A673 (cell line): ENCODE measurements at regions not wholly inside any gene's neighbourhood (a gene's known extent, or its start where the extent isn't known, plus 50 kb on each side); places are given as distances from the start of the nearest gene placed in this dataset.

Experiments
- BruUV-seq: library from RNA; stranded (reverse); fragments of 400-500 nt; replicated peaks from 2 replicates; lab custom pipeline; 2021; lab: Mats Ljungman, UMichigan
- CTCF ChIA-PET: fragments of 300-600 bp; sonication (Branson Sonifier 250); formaldehyde crosslinking; loops from one replicate; lab custom pipeline; 2022; ENCODE audit warnings: antibody characterized with exemption; lab: Charles Lee
- POLR2A ChIA-PET: fragments of 300-600 bp; sonication (Branson Sonifier 250); formaldehyde crosslinking; loops from one replicate; lab custom pipeline; 2022; ENCODE audit warnings: antibody characterized with exemption; ENCODE audit not compliant: low non-redundant PET; lab: Charles Lee
- DNase-seq: peaks from one replicate; pipeline ENCODE4 v3.0.0-alpha.2; 2015; ENCODE audit warnings: low spot score
- H3K27ac ChIP-seq: fragments of 200-600 bp; sonication (generic); 2 replicates; pipeline ENCODE4 v1.5.1; 2016; ENCODE audit warnings: mixed run types, low read depth, mild to moderate bottlenecking, mixed read lengths, antibody characterized with exemption, low read length; ENCODE audit not compliant: poor library complexity, severe bottlenecking
- H3K27me3 ChIP-seq: fragments of 200-600 bp; sonication (generic); replicated peaks from 2 replicates; pipeline ENCODE4 v1.6.1; 2017; ENCODE audit warnings: mixed run types, low read depth, mild to moderate bottlenecking, mixed read lengths, antibody characterized with exemption, low read length; ENCODE audit not compliant: insufficient read depth, poor library complexity
- H3K36me3 ChIP-seq: fragments of 200-600 bp; sonication (generic); 2 replicates; pipeline ENCODE4 v1.6.1; 2016; ENCODE audit warnings: mixed run types, mild to moderate bottlenecking, mixed read lengths, antibody characterized with exemption, low read length; ENCODE audit not compliant: insufficient read depth, poor library complexity, severe bottlenecking
- H3K4me1 ChIP-seq: fragments of 200-600 bp; sonication (generic); 2 replicates; pipeline ENCODE4 v1.6.1; 2017; ENCODE audit warnings: mixed run types, mild to moderate bottlenecking, mixed read lengths, antibody characterized with exemption, low read length; ENCODE audit not compliant: insufficient read depth, poor library complexity, severe bottlenecking
- H3K4me3 ChIP-seq: fragments of 200-600 bp; sonication (generic); 2 replicates; pipeline ENCODE4 v1.5.1; 2016; ENCODE audit warnings: low read depth, mixed run types, mild to moderate bottlenecking, mixed read lengths, low read length; ENCODE audit not compliant: poor library complexity, severe bottlenecking
- H3K9me3 ChIP-seq: fragments of 200-600 bp; sonication (generic); 2 replicates; pipeline ENCODE4 v1.6.1; 2016; ENCODE audit warnings: mixed run types, low read depth, mild to moderate bottlenecking, mixed read lengths, antibody characterized with exemption, low read length; ENCODE audit not compliant: poor library complexity, severe bottlenecking
- EZH2 ChIP-seq: fragments of 200-600 bp; sonication (generic); IDR thresholded peaks from 2 replicates; pipeline ENCODE4 v1.6.1; 2017; ENCODE audit warnings: borderline replicate concordance, low read depth, mild to moderate bottlenecking, mixed read lengths, antibody characterized with exemption, low read length; ENCODE audit not compliant: poor library complexity, severe bottlenecking
- intact Hi-C: fragments of 100-400 bp; cut with micrococcal nuclease; formaldehyde crosslinking; loops from one replicate; pipeline ENCODE4 v1.10.0; 2022; ENCODE audit not compliant: unreplicated experiment
- TF ChIP-seq, protein P1 (sequence below): fragments of 300-800, 200-600 bp; sonication (generic); conservative IDR thresholded peaks from 2 replicates; pipeline ENCODE4 v1.5.1; 2017; ENCODE audit warnings: low read depth, mild to moderate bottlenecking, antibody characterized with exemption, low read length, moderate library complexity, mixed read lengths

DNA sequence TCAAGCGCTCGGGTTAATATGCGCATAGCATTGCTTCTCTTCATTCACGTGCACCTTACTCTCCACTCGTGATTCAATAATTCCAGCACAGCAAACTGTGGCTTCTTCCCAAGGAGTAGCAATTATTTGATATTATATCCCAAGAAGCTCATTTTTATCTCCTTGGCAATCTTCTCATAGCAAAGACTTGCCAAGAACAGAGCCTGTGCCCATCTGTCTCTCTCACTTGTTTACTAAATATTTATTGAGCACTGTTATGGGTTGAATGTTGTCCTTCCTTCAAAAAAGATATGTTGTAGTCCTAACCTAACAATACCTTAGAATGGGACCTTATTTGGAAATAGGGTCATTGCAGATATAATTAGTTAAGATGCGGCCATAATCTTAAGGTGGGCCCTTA lies 233.7 kb downstream of the TFCP2L1 start:
- TF ChIP-seq, protein P1, sequence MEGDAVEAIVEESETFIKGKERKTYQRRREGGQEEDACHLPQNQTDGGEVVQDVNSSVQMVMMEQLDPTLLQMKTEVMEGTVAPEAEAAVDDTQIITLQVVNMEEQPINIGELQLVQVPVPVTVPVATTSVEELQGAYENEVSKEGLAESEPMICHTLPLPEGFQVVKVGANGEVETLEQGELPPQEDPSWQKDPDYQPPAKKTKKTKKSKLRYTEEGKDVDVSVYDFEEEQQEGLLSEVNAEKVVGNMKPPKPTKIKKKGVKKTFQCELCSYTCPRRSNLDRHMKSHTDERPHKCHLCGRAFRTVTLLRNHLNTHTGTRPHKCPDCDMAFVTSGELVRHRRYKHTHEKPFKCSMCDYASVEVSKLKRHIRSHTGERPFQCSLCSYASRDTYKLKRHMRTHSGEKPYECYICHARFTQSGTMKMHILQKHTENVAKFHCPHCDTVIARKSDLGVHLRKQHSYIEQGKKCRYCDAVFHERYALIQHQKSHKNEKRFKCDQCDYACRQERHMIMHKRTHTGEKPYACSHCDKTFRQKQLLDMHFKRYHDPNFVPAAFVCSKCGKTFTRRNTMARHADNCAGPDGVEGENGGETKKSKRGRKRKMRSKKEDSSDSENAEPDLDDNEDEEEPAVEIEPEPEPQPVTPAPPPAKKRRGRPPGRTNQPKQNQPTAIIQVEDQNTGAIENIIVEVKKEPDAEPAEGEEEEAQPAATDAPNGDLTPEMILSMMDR, result no peak
- TF ChIP-seq EZH2, result no peak
- DNase-seq, result no peak
- no peak overlapping the region for H3K27ac ChIP-seq
- no peaks in the 10 kb centered on the region for H3K4me1 ChIP-seq
- intact Hi-C loops, result no loop called here
- ChIA-PET CTCF (no interaction called here), POLR2A (no interaction called here)
- no peak overlapping the region for H3K4me3 ChIP-seq
- H3K27me3 ChIP-seq, result no peaks in the 10 kb centered on the region
- BruUV-seq, result no TSS peak
- no peaks in the 10 kb centered on the region for H3K9me3 ChIP-seq
- no peaks in the 10 kb centered on the region for H3K36me3 ChIP-seq

DNA sequence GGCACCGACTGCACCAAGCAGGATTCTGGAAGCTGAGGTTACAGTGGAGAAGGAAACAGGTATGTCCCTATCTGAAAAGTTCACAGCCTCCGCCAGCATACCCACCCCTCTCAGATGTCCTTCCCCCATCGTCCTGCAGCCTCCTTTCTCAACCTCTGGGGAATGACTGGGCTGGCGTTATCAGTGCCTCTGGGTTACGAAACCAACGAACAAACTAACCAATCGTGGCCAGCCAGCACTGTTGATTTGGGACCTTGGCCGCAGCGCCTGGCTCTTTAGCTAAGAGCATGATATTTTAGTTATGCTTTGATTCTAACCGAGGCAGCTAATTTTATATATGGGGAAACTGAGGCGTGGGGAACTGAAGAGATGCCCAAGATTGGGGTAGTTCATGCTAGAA lies 233.0 kb downstream of the TFCP2L1 start:
- TF ChIP-seq EZH2, result no peak
- TF ChIP-seq, protein P1, result no peak
- intact Hi-C loops, result no loop called here
- Histone ChIP-seq H3K4me3 (no peak overlapping the region), H3K9me3 (no peaks in the 10 kb centered on the region), H3K36me3 (no peaks in the 10 kb centered on the region), H3K27ac (no peak overlapping the region), H3K4me1 (no peaks in the 10 kb centered on the region), H3K27me3 (no peaks in the 10 kb centered on the region)
- no TSS peak for BruUV-seq
- ChIA-PET CTCF (interaction anchor here (0.6 kb wide), 1 partner anchor 317 kb away, joined by 3 read pairs; no protein-coding TSS in a partner anchor), POLR2A (no interaction called here)
- no peak for DNase-seq

DNA sequence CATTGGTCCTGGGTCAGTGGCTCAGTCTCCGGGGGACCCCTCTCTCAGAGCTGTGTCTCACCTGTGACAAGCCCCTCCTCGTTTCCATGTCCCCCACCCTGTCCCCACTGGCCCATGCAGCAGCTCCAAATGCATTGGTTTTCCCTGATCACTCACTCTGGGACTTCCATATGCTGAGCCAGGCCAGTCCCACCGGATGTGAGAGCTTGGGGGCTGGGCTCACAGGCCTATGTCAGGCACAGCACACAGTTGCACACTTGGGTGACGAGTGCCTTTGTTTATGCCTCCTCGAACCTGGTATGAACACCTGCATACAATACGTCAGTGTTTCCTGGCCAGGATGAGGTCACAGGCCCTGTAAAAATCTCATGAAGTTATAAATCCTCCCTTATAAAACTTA lies 232.5 kb downstream of the TFCP2L1 start:
- CTCF ChIA-PET, result interaction anchor here (0.6 kb wide), 1 partner anchor 317 kb away, joined by 3 read pairs; no protein-coding TSS in a partner anchor
- Histone ChIP-seq H3K9me3 (no peaks in the 10 kb centered on the region), H3K27ac (no peak overlapping the region), H3K27me3 (no peaks in the 10 kb centered on the region), H3K36me3 (no peaks in the 10 kb centered on the region), H3K4me3 (no peak overlapping the region), H3K4me1 (no peaks in the 10 kb centered on the region)
- TF ChIP-seq, protein P1, result no peak
- TF ChIP-seq EZH2, result no peak
- DNase-seq, result no peak
- intact Hi-C loops, result no loop called here
- BruUV-seq, result no TSS peak
- POLR2A ChIA-PET, result no interaction called here
